K562 (cell line): ENCODE measurements at regions not wholly inside any gene's neighbourhood (a gene's known extent, or its start where the extent isn't known, plus 50 kb on each side); places are given as distances from the start of the nearest gene placed in this dataset.

ENCODE experiments used
- CEBPZ ChIP-seq: fragments of 150-350 bp; IDR thresholded peaks from 2 replicates; pipeline ENCODE4 v1.6.1; 2014; ENCODE audit warnings: low read depth, mild to moderate bottlenecking, low read length, borderline replicate concordance
- CTCF ChIP-seq, 3 experiments: IDR thresholded peaks in 2 of 3; conservative IDR thresholded peaks in 1 of 3; 2 replicates each; pipeline ENCODE4 v1.5.1; 2011 to 2012; ENCODE audit warnings: low read length in 3 of 3, mild to moderate bottlenecking in 3 of 3, control low read depth in 2 of 3, improper control_type of control experiment in 1 of 3, inconsistent platforms in 1 of 3, low read depth in 1 of 3, mixed read lengths in 1 of 3, moderate library complexity in 1 of 3; ENCODE audit not compliant: insufficient read depth in 2 of 3
- E2F4 ChIP-seq: sonication (generic); formaldehyde crosslinking; IDR thresholded peaks from 2 replicates; pipeline ENCODE4 v1.8.0; 2022; ENCODE audit warnings: mild to moderate bottlenecking, low read depth, missing genetic modification reagents
- FOSL1 ChIP-seq: fragments of 200-800 bp; sonication (Bioruptor generic); conservative IDR thresholded peaks from 2 replicates; pipeline ENCODE4 v1.6.1; 2016; ENCODE audit warnings: missing genetic modification characterization, missing compliant biosample characterization
- FUS ChIP-seq: fragments of 200-400 bp; formaldehyde crosslinking; optimal IDR thresholded peaks from 2 replicates; pipeline ENCODE3; 2017; ENCODE audit warnings: low read depth, low read length
- HDAC1 ChIP-seq, 2 experiments: fragments of 450-650 bp; IDR thresholded peaks; 2 replicates each; pipeline ENCODE4 v1.6.1; 2016 to 2017; ENCODE audit warnings: inconsistent platforms in 1 of 2, mild to moderate bottlenecking in 1 of 2, moderate library complexity in 1 of 2
- HIVEP1 ChIP-seq: fragments of 250-450 bp; sonication (Bioruptor Pico); IDR thresholded peaks from 2 replicates; pipeline ENCODE4 v1.4.0; 2020; ENCODE audit warnings: mild to moderate bottlenecking
- JUN ChIP-seq, 2 experiments: sonication (generic) in 1 of 2; formaldehyde crosslinking in 1 of 2; IDR thresholded peaks; 2 replicates each; pipeline versions ENCODE4 v1.6.1 to v1.8.0; 2012 to 2022; ENCODE audit warnings: borderline replicate concordance in 2 of 2, mild to moderate bottlenecking in 2 of 2, improper control_type of control experiment in 1 of 2, low read depth in 1 of 2, low read length in 1 of 2, missing genetic modification reagents in 1 of 2
- MAFK ChIP-seq: IDR thresholded peaks from 2 replicates; pipeline ENCODE4 v1.6.1; 2011; ENCODE audit warnings: low read length, improper control_type of control experiment
- MTA2 ChIP-seq: fragments of 450-650 bp; IDR thresholded peaks from 2 replicates; pipeline ENCODE4 v1.6.1; 2016; ENCODE audit warnings: low read depth
- NCOA1 ChIP-seq: fragments of 450-650 bp; IDR thresholded peaks from 2 replicates; pipeline ENCODE4 v1.6.1; 2016; ENCODE audit warnings: low read depth
- RBBP5 ChIP-seq: fragments of 200-600 bp; sonication (generic); IDR thresholded peaks from 2 replicates; pipeline ENCODE4 v1.6.1; 2012; ENCODE audit warnings: borderline replicate concordance, mild to moderate bottlenecking, low read length, control low read depth, inconsistent platforms; ENCODE audit not compliant: insufficient read depth, poor library complexity, severe bottlenecking
- SAFB ChIP-seq: fragments of 200-400 bp; formaldehyde crosslinking; IDR thresholded peaks from 2 replicates; pipeline ENCODE4 v1.6.1; 2017; ENCODE audit warnings: low read depth, low read length, borderline replicate concordance
- TBL1XR1 ChIP-seq, 2 experiments: IDR thresholded peaks; 2 replicates each; pipeline ENCODE4 v1.6.1; 2012; ENCODE audit warnings: improper control_type of control experiment in 2 of 2, low read length in 2 of 2, mild to moderate bottlenecking in 1 of 2
- THRAP3 ChIP-seq: fragments of 450-650 bp; IDR thresholded peaks from 2 replicates; pipeline ENCODE4 v1.6.1; 2016; ENCODE audit warnings: mild to moderate bottlenecking, inconsistent platforms, borderline replicate concordance
- TRIM24 ChIP-seq, 2 experiments: fragments of 450-650 bp; IDR thresholded peaks; 2 replicates each; pipeline ENCODE4 v1.6.1; 2016
- ZBTB33 ChIP-seq: sonication (generic); formaldehyde crosslinking; IDR thresholded peaks from 2 replicates; pipeline ENCODE4 v1.8.1; 2023; ENCODE audit warnings: mild to moderate bottlenecking, missing genetic modification reagents
- ZNF165 ChIP-seq: fragments of 250-450 bp; sonication (Bioruptor Pico); IDR thresholded peaks from 2 replicates; pipeline ENCODE4 v1.4.0; 2020; ENCODE audit warnings: borderline replicate concordance
- ZNF717 ChIP-seq: fragments of 250-450 bp; sonication (Bioruptor Pico); IDR thresholded peaks from 2 replicates; pipeline ENCODE4 v1.5.0; 2021

- TF ChIP-seq RBBP5 (no peak), TRIM24 (IDR thresholded peaks at IDR 0.05) (peak; percentile 71 to 80), TBL1XR1 (IDR thresholded peaks at IDR 0.05; ENCODE audit: low read length in 2 of 2) (peak in 1 of 2 experiments; percentile 79; a peak in 2 of 4 replicates), NCOA1 (peak; percentile 59; the same call in 1 of the 2 replicates), CEBPZ (no peak), FOSL1 (tag) (peak; percentile 99), THRAP3 (no peak), CTCF (IDR thresholded peaks at IDR 0.05 in 2 of 3, conservative IDR thresholded peaks at IDR 0.05 in 1 of 3; ENCODE audit: insufficient read depth in 2 of 3, low read depth in 1 of 3, low read length in 3 of 3) (peak in 1 of 3 experiments; percentile 34; a peak in 2 of 6 replicates), MAFK (peak; percentile 47), HDAC1 (IDR thresholded peaks at IDR 0.05) (0 out of 4 replicates have a peak, but pooled peaks of 1 of the 2 experiments have one; percentile 44), ZNF717 (CRISPR knock-in tag) (no peak), ZNF165 (CRISPR knock-in tag) (no peak), ZBTB33 (CRISPR knock-in tag) (peak; percentile 57; the same call in 1 of the 2 replicates), FUS (no peak), E2F4 (CRISPR knock-in tag) (no peak), HIVEP1 (CRISPR knock-in tag) (no peak), SAFB (no peak), MTA2 (0 out of 2 replicates have a peak, but pooled peaks have one; percentile 22), JUN (IDR thresholded peaks at IDR 0.05; ENCODE audit: borderline replicate concordance, low read depth, low read length) (peak; percentile 95), JUN (CRISPR knock-in tag; IDR thresholded peaks at IDR 0.05; ENCODE audit: borderline replicate concordance) (peak; percentile 64; the same call in 1 of the 2 replicates)
Observed at GRCh38 chr2:216775043-216775453, 79.7 kb upstream of the IGFBP5 start (continued).
